ENCODE measurements at regions not wholly inside any gene's neighbourhood (a gene's known extent, or its start where the extent isn't known, plus 50 kb on each side); places are given as distances from the start of the nearest gene placed in this dataset.

DNA sequence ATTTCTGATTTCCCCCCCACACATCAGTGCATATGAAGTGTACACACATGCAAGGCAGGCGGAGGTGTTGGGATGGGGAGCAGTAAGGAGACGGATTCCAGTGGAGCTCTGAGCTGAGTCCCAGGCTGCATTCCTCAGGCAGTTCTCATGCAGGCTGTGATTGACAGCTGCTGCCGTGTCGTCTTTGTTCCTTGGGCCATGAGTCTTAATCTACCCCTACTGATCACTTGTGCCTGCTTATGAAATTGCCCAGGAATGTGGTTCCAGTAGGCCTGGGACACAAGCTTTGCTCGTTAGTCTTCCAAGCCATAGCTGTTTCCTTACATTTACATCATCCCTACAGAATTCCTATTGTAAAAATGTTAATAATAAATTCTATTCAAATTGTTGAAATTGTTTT lies 1241.9 kb downstream of the UQCRFS1 start:
- ATAC-seq (no peak), DNase-seq (no peak)
- no peaks in the 10 kb centered on the region for H3K9me3 ChIP-seq
- intact Hi-C loops (cut with DNase I): loop anchor here in 9 of 10 donors (5.0 to 10.0 kb wide), 7 partner anchors 244 to 906 kb away; no protein-coding TSS in a partner anchor
- peaks cover 0 to 5% (median 0%) of the 10 kb centered on the region in 9 donors for H3K27me3 ChIP-seq
- 26 to 52% (median 46%) methylated on average over 5 of the region's 5 CpGs for WGBS, 4 donors
- TF ChIP-seq POLR2A (IDR thresholded peaks at IDR 0.05): no peak
- TF ChIP-seq CTCF (IDR thresholded peaks at IDR 0.05): no peak
- no peak overlapping the region for H3K27ac ChIP-seq
- H3K4me3 ChIP-seq: no peak overlapping the region
- H3K4me1 ChIP-seq: no peaks in the 10 kb centered on the region
- H3K36me3 ChIP-seq: no peaks in the 10 kb centered on the region

DNA sequence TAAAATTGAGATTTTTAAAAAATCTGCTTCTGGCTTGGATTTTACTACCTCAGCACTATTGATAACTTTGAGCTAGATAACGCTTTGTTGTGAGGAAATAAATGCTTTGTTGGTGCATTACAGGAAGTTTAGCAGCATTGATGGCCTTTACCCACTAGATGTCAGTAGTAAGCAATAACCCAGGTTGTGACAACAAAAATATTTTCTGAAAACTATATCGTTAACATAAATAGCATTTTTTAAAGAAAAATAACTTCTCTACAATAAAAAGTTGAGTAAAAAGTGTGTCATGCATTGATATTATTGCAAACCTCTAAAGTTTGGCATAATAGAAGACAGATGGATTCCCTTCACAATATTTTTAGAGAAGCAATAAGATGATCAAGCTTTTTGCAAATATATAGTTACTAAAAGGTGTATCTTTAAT lies 1246.5 kb downstream of the UQCRFS1 start:
- no peaks in the 10 kb centered on the region for H3K36me3 ChIP-seq
- H3K4me3 ChIP-seq: no peak overlapping the region
- DNase-seq: no peak
- intact Hi-C loops (cut with DNase I): loop anchor here in 3 of 10 donors (10.0 kb wide), 3 partner anchors 738 to 908 kb away; no protein-coding TSS in a partner anchor
- no peak for ATAC-seq
- peaks cover 0 to 7% (median 0%) of the 10 kb centered on the region in 9 donors for H3K27me3 ChIP-seq
- H3K27ac ChIP-seq: no peak overlapping the region
- H3K9me3 ChIP-seq: no peaks in the 10 kb centered on the region
- 7 to 31% (median 19%) methylated on average over 2 of the region's 2 CpGs for WGBS, 4 donors
- TF ChIP-seq CTCF (IDR thresholded peaks at IDR 0.05) (peak; percentile 41 to 78 (median 53)), POLR2A (IDR thresholded peaks at IDR 0.05) (no peak)
- H3K4me1 ChIP-seq: peaks cover 0 to 5% (median 0%) of the 10 kb centered on the region in 12 donors

- H3K9me3 ChIP-seq: no peaks in the 10 kb centered on the region
- DNase-seq: no peak
- no peaks in the 10 kb centered on the region for H3K36me3 ChIP-seq
- H3K27ac ChIP-seq: no peak overlapping the region
- TF ChIP-seq POLR2A (IDR thresholded peaks at IDR 0.05) (no peak), CTCF (IDR thresholded peaks at IDR 0.05) (no peak)
- H3K4me1 ChIP-seq: peaks cover 0 to 5% (median 0%) of the 10 kb centered on the region in 12 donors
- intact Hi-C loops (cut with DNase I): loop anchor here in 3 of 10 donors (10.0 kb wide), 3 partner anchors 741 to 911 kb away; no protein-coding TSS in a partner anchor
- H3K27me3 ChIP-seq: peaks cover 0 to 14% (median 0%) of the 10 kb centered on the region in 9 donors
- H3K4me3 ChIP-seq: no peak overlapping the region
- peak in 1 of 4 donors; percentile 26 for ATAC-seq
These were observed 1248.8 kb downstream of the UQCRFS1 start for GRCh38 chr19:27964185-27964584.

GRCh38 chr19:27962264-27962663 lies 1250.7 kb downstream of the UQCRFS1 start:
- TF ChIP-seq POLR2A (IDR thresholded peaks at IDR 0.05) (no peak), CTCF (IDR thresholded peaks at IDR 0.05) (no peak)
- ATAC-seq (no peak), DNase-seq (no peak)
- Histone ChIP-seq H3K4me3 (no peak overlapping the region), H3K27me3 (peaks cover 0 to 14% (median 0%) of the 10 kb centered on the region in 9 donors), H3K36me3 (no peaks in the 10 kb centered on the region), H3K27ac (no peak overlapping the region), H3K9me3 (no peaks in the 10 kb centered on the region), H3K4me1 (peaks cover 0 to 5% (median 0%) of the 10 kb centered on the region in 12 donors)
- intact Hi-C loops (cut with DNase I): loop anchor here in 3 of 10 donors (10.0 kb wide), 3 partner anchors 743 to 913 kb away; no protein-coding TSS in a partner anchor
- 24 to 55% (median 44%) methylated on average over 3 of the region's 3 CpGs for WGBS, 4 donors

All from heart left ventricle (tissue), 16 donors.